Fibroblast of the conjunctiva (primary cell): ENCODE measurements at regions not wholly inside any gene's neighbourhood (a gene's known extent, or its start where the extent isn't known, plus 50 kb on each side); places are given as distances from the start of the nearest gene placed in this dataset.

Experiments used
- DNase-seq: peaks from one replicate; pipeline ENCODE4 v3.0.0-alpha.2; 2010; ENCODE audit warnings: low read depth

DNA sequence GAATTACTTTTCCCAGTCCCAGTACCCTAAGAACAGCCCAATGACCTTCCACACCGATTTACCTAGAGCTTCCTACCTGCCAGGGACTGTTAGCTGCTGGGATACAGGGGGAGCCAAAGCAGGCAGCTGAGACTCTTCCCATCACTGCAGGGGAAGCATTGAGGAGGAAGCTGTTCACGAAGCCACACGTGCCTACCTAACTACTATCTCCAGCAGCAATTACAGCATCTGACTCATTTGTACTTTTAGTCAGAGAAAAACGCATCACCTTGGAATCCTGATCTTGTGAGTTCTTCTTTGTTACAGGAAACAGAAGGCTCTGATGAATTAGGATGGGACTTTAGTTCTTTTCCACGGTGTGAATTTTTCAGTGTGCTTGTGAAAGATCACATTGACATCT, 113.7 kb upstream of the DHX40 start:
- no peak for DNase-seq

DNA sequence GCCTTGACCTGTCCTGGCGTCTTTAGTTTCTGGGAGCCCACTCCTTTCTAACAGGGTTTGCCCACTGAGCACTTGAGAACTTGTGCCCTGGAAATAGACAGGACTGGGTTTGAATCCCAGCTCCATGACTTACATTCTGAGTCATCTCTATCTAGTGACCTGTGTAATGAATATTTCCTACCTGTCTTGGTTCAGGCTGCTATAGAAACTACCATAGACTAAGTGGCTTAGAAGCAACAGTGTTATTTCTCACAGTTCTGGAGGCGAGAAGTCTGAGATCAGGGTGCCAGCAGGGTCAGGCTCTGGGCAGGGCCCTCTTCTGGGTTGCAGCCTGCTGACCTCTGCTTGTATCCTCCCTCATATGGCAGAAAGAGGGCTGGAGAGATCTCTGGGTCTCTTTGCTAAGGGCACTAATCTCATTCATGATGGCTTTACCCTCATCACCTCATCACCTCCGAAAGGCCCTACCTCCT, 110.7 kb upstream of the DHX40 start:
- DNase-seq, result no peak

DNA sequence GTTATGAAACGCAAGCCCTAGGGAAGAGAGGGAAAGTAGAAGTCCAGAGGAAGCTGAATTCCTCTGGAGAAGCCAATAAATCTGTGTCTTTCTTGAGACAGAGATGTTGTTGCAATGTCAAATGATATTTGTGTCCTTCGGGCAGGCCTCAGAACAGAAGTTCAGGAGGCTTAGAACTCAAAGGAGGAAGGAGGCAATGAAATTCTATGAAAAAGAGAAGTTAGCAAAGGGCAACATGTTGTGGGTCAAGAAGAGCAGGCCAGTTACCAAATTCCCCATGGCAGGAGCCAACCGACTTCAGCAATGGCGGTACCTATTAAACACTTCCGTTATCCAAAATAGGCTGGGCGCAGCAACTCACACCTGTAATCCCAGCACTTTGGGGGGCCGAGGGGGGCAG, 109.0 kb upstream of the DHX40 start:
- no peak for DNase-seq

DNA sequence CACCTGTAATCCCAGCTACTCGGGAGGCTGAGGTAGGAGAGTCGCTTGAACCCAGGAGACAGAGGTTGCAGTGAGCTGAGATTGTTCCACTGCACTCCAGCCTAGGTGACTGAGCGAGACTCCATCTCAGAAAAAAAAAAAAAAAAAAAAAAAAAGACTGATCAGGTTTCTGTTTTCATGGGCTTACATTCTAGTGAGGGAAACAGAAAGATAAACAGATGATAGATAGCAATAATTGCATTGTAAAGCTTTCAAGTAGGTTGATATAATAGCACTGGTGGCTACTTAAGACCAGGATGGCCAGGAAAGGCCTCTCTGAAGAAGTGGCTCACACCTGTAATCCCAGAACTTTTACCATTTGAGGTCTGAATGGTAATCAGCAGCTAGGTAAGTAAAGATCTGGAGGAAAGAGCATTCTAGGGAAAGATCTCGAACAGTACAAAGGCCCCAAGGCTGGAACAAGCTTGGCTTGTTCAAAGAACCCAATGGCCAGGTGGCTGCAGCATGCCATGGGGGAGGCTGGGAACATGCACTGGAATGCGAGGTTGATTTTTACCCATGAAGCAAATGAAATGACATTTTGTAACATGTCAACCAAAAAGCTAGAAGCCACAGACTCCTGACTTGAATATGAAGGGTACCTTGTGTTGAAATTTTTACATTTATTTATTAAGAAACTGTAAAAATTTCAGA, 108.3 kb upstream of the DHX40 start:
- DNase-seq, result no peak

DNA sequence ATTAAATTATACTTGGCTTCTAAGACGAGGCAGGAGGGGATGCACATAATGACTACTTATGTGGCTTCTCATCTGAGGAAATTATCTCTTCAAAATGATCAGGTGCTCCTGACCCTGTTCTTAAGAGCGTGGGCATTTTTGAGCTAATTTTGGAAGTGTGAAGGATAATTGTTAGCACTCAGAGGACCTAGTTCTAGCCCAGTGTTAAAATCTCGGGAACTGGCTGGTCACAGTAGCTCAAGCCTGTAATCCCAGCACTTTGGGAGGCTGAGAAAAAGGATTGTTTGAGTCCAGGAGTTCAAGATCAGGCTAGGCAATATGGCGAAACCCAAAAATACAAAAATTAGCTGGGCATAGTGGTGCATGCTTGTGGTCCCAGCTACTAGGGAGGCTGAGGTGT, 103.0 kb upstream of the DHX40 start:
- DNase-seq, result no peak

DNA sequence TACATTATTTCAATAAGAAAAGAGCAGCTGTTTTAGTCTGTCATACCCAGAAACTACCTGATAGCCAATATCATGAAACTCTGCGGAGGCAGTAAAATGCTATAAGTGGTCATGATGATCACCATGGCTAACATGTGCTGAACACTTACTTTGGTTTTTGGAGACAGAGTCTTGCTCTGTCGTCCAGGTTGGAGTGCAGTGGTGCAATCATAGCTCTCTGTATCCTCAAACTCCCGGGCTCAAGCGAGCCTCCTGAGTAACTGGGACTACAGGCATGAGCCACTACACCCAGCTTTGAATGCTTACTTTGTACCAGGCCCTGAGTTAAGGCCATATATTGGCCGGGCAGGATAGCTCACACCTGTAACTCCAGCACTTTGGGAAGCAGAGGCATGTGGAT, 101.2 kb upstream of the DHX40 start:
- no peak for DNase-seq

DNA sequence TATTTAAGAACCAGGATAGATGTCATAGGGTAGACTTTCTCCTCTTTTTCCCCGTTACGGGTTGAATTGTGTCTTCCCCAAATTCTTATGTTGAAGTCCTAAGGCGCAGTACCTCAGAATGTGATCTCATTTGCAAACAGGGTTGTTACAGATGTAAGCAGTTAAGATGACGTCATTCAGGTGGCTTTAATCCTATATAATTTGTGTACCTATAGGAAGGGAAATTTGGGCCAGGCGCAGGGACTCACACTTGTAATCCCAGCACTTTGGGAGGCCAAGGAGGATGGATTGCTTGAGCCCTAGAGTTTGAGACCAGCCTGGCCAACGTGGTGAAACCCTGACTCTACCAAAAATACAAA, 99.5 kb upstream of the DHX40 start:
- no peak for DNase-seq

DNA sequence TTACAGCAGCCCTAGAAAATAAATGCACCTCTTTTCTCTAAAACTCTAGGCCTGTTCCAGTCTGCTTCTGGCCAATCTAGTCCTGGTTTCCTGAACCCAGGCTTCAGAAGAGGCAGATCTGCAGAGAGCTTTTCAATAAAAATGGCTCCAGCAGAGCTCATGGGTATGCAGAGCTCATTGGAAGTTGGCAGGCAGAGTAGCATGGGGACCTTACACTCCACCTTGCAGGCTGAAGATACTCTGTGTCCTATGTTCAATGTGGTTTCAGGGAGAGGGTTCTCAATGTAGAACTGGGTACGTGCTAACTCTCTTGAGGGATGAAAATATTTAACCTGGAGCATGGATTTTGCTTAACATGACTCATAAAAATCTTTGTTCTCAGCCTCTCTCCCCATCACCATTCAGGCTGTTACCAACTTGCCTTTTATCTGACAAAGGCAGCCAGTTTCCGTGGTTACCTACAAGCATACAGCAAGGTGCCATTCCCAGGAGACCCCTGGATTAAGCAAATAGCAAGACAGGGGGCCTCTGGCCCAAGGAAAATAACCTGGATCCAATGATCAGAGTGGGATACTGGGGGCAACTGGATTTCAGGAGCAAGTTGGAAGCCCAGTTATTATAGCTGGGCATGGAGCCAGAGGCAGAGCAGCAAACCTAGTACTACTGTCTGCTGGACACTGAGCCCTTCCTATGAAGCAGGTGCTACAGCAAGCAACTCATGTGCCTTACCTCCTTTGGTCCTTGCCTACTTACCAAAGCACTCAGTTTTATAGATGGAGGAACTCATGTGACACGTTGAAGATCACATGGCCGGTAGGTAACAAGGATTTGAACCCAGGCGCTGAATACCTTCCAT, 98.2 kb upstream of the DHX40 start:
- no peak for DNase-seq

DNA sequence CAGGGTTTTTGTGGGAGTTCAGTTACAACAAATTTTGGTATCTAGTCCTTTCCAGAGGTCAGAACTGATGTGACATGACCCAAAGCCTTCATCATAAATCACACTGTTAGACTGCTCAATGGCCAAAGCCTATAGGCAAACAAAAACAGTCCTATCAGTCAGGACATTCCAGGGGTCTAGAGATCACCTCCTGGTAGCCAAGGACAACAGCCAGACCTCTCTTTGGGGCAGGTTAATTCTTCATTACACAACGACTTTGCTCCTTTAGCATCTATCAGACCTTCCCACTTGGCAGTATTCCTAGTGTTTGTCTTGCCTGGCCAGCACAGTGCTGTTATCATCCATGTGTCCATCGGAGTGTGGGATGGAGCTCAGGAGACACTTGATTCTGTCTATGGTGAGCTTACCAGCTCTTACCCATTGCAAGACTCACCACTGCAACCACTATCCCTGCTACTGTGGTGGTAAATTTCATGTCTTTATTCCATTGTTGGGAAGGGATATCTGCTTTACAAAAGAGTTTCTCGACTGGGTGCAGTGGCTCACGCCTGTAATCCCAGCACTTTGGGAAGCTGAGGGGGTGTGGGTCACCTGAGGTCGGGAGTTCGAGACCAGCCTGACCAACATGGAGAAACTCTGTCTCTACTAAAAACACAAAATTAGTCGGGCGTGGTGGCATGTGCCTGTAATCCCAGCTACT, 95.5 kb upstream of the DHX40 start:
- DNase-seq, result no peak

DNA sequence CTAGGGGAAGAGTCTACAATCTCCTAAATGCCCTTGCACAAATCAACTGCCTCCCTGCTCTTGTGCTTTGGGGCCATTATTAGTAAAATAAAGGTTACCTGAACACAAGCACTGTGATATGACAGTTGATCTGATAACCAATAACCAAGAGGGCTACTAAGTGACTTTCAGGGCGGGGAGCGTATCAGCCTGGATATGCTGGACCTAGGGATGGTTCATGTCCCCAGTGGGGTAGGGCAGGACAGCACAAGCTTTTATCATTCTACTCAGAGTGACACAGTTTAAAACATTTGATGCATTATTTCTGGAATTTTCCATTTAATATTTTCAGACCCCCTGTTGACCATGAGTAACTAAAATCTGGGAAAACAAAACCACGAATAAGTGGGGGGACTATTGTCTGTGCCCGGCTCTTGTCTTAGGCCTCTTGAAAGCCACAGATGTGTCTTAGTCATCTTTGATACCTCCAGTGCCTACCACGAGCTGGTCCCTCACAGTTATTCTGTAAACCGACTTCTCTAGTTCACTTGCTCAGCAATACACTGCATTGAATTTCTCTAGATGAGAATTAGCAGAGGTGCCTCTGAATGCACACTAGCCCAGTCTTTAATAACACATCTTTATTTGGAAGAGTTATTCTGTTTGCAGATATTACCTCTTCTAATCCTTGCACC, 94.6 kb upstream of the DHX40 start:
- no peak for DNase-seq

DNA sequence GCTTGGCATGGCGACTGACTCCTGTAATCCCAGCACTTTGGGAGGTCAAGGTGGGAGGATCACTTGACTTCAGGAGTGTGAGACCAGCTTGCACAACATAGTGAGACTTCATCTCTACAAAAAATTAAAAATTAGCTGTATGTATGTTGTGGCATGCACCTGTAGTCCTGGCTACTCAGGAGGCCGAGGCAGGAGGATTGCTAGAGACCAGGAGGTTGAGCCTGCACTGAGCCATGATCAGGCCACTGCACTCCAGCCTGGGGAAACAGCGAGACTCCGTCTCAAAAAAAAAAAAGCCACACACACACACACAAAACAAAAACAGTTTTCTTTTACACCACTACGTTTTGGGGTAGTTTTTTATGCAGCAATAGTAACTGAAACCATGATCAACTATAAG, 89.0 kb upstream of the DHX40 start:
- no peak for DNase-seq

DNA sequence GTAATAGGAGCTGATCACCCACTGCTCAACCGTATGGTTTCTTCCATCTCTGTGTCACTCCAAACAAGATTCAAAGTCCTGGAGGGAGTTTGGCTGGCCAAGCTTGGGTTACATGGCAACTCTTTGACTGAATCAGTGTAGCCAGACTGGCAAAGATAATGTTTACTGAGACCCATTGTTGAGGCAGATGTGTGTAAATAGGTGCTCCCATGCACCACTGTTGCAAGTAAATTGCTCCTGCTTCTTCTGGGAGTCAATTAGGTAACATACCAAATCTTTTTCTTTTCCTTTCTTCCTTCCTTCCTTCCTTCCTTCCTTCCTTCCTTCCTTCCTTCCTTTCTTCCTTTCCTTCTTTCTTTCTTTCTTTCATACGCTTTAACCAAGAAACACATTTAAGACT, 86.3 kb upstream of the DHX40 start:
- DNase-seq, result no peak

DNA sequence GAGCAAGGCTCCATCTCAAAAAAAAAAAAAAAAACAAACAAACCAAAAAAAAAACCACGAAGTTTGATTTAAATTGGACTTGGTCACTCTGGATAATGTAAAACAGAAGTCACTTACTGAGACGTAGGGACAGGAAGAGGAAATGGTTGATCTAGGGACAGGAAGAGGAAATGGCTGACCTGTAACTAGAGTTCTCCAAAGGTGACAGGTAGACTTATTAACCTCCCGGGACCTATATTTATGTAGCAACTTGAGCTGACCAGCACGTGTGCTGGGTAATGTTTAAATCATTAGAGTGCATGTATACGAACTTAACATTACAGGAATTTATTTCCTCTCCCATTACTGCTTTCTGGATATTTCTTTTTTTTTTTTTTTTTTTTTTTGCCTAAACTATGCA, 81.5 kb upstream of the DHX40 start:
- DNase-seq, result no peak

DNA sequence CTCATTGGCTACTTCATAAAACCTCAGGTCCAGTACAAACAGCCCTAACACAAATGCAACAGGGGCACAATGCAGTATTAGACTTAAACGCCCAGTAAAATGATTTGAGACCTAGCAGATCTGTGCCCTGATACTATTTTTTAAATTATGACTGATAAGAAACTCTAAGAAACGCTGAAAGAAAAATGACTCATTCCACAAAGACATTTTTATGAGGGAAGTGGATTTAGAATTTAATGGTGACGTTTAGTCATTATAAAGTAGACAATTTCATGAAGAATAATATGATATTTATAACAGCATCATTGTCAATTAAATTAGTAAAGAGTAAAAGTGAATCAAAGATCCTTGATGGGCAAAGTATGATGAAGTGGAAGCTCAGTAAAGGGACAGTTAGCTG, 80.4 kb upstream of the DHX40 start:
- DNase-seq, result no peak

DNA sequence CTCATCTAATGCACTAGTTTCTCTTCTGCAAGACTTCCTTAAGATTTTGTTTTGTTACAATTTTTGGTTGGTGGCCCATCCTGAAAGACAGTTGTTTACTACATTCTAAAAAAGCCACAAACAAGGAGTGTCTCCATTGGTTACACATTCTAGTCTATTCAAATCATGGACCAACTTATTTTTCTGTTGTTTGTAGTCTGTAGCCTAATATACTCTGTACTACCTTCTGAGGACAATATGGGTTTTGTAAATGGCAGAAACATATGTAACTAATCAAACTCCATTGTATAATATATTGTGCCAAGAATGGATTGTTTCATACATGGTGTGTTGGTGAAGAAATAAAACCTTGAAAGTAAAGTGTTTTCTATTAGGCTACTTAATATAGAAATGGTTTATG, 79.5 kb upstream of the DHX40 start:
- DNase-seq, result no peak

DNA sequence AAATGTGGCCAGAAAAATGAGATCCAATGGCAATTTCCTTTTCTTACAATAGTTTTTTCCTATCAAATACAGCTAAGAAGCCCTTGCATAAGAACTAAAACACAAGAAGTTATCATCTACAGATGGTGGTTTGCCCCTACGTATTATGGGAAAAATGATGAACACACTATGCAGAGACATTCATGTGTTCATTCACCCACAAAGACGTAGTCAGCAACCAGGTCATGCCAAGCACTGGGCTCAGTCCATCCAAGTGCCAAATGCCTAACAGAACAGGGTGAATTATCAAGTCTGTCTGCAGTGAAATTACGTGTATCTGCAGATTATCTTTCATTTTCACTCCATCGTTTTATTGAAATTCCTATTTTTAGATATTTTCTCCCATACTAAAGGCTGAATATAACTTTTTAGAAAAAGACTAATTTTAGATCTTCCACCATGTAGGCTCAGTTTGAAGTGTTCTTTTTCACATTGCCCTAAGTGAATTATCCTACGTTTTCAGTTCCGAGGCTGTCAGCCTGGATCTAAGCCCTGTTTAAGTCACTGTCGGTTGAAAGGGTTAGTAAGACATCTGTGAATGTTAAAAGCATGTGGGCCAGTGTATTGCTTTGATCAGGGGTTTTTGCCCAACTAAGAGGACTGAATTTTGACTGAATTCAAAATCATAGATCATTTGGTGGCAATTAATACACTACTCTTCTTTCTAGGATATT, 78.1 kb upstream of the DHX40 start:
- no peak for DNase-seq

DNA sequence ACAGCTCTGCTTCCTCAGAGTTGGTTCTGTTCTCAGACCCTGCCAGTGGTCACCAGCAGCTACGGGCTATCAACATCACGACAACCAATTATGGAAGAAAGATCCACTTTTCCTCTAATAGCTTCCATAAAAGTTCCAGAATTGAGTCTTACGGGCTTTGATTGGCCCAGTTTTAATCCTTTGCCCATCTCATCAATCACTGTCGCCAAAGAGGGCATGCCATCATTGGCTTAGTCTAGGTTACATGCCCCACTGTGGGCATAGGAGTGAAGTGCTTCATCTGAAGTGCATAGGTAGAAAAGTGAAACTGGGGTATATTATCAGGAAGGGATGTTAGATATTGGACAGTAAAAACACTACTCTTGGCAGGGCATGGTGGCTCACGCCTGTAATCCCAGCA, 76.6 kb upstream of the DHX40 start:
- DNase-seq, result no peak

DNA sequence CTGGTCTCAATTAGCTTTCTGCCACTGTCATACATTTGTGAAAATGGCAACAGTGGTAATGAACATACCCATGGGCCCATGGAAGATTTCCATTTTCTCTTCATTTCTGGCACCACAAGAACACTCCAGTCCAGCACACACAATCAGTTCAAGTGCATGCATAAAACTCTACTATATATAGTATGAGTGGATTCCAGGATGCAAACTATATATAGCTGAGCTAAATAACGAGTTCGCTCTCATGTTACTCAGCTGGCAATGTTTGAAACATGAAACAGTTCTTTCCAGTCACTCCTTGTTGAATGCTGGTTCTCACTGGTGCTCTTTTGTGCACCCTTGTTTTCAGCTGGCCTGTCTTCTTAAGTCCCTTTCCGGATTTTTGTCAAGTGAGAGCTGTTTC, 75.2 kb upstream of the DHX40 start:
- DNase-seq, result no peak

DNA sequence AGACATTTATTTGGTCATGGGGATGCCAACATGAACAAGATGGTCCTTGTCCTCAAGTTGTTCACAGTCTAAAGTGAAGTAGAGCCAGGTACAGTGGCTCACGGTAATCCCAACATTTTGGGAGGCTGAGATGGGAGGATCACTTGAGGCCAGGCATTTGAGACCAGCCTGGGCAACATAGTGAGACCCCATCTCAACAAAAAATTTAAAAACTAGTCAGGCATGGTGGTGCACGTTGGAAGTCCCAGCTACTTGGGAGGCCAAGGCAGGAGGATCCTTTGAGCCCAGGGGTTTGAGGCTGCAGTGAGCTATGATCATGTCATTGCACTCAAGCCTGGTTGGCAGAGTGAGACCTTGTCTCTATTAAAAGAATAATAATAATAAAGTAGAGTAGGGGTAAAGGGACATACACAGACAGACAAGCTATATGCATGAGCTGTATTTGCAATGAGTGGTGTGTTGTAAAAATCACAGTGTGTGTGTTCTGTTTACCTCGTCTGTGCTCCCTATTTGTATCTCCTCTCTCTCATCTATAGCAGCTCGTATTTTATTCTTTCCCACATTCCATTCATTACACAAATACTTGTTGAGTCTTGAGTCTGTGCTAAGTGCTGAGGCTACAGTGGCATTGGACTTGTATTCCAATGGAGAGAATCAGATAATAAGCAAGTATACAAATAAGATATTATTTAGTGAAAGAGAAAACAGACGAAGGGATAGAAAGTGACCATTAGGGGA, 73.9 kb upstream of the DHX40 start:
- no peak for DNase-seq

DNA sequence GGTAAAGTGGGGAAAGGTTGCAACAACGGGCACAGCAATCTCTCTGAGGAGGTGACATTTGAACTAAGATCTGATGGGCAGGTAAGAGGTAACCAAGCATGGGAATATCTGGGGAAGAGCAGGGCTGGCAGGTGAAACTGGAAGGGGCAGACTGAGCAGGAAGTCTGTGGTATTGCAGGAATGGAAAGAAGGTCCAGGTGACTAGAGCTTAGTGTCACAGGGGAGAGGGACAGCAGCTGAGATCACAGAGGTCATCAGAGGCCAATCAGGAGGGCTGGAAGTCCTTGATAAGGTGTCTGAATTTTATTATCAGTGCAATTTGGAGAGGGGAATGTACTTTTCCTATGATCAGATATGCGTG, 73.3 kb upstream of the DHX40 start:
- DNase-seq, result no peak

DNA sequence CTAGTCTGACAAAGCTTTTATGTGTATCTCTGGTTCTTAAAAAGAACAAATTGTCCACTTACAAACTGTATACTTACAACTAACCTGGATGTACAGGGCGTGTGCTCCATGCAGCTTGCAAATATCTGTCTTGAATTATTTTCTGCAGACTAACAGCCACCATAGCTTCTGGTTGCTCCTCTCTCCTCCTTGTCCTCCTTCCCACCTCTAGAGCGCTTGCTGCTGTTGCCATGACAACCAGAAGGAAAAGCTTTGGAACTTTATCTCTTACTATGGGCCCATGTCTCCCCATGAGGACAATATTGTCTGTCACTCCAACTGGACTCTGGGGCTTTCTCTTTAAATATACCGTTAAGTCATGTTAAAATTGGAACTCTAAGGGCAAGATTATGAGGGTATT, 71.5 kb upstream of the DHX40 start:
- no peak for DNase-seq
